ENCODE measurements at regions not wholly inside any gene's neighbourhood (a gene's known extent, or its start where the extent isn't known, plus 50 kb on each side); places are given as distances from the start of the nearest gene placed in this dataset.

GRCh38 chr3:112735926-112736325 is 95.0 kb upstream of the CCDC80 start:
- DNase-seq (ENCODE audit: low read depth in 1 of 2, low spot score in 1 of 2) (no peak), ATAC-seq (no peak), FAIRE-seq (no peak)
- 95% methylated on average over 3 of the region's 3 CpGs for WGBS (ENCODE audit: missing lambda C conversion rate)
- Histone ChIP-seq H3K9me3 (no peaks in the 10 kb centered on the region), H3K4me3 (no peak overlapping the region), H3K27ac (peak overlapping the region; percentile 70 to 82; a peak in 5 of 6 replicates), H3K4me2 (no peak overlapping the region), H3K4me1 (peaks cover 35% of the 10 kb centered on the region)
- ChIA-PET CTCF (interaction anchor here (0.9 to 6.2 kb wide), 18 partner anchors 8 to 255 kb away, joined by 3 to 101 read pairs (median 8); partner anchors contain the start of genes CCDC80 and GTPBP8), POLR2A (interaction anchor here (2.4 to 2.7 kb wide), 2 partner anchors 78 to 94 kb away, joined by 12 to 21 read pairs; partner anchors contain the start of gene CCDC80)
- TF ChIP-seq RFX5 (IDR thresholded peaks at IDR 0.05) (no peak), SMC3 (IDR thresholded peaks at IDR 0.05) (no peak), NPAS2 (CRISPR knock-in tag; IDR thresholded peaks at IDR 0.05; ENCODE audit: borderline replicate concordance) (no peak), CEBPB (IDR thresholded peaks at IDR 0.05) (no peak), CHD2 (IDR thresholded peaks at IDR 0.05; ENCODE audit: low read length, partially characterized antibody) (no peak), RAD21 (conservative IDR thresholded peaks at IDR 0.05 in 1 of 2, IDR thresholded peaks at IDR 0.05 in 1 of 2) (no peak), E2F6 (IDR thresholded peaks at IDR 0.05; ENCODE audit: borderline replicate concordance, low read depth) (no peak), POLR2A (IDR thresholded peaks at IDR 0.05; ENCODE audit: low read length) (no peak), JUN (IDR thresholded peaks at IDR 0.05) (no peak), GATA3 (IDR thresholded peaks at IDR 0.05; ENCODE audit: borderline replicate concordance) (no peak), KDM1A (IDR thresholded peaks at IDR 0.05; ENCODE audit: low read depth) (no peak), HOXB13 (CRISPR knock-in tag; IDR thresholded peaks at IDR 0.05; ENCODE audit: low read depth) (no peak), HDAC2 (IDR thresholded peaks at IDR 0.05) (no peak), HES2 (IDR thresholded peaks at IDR 0.05) (no peak), FOSB (CRISPR knock-in tag; IDR thresholded peaks at IDR 0.05) (no peak), HEYL (CRISPR knock-in tag; IDR thresholded peaks at IDR 0.05) (no peak), JUNB (IDR thresholded peaks at IDR 0.05) (no peak), EP300 (IDR thresholded peaks at IDR 0.05) (no peak)
- TF ChIP-seq, protein P1, sequence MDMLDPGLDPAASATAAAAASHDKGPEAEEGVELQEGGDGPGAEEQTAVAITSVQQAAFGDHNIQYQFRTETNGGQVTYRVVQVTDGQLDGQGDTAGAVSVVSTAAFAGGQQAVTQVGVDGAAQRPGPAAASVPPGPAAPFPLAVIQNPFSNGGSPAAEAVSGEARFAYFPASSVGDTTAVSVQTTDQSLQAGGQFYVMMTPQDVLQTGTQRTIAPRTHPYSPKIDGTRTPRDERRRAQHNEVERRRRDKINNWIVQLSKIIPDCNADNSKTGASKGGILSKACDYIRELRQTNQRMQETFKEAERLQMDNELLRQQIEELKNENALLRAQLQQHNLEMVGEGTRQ (IDR thresholded peaks at IDR 0.05): no peak
- TF ChIP-seq, protein P2, sequence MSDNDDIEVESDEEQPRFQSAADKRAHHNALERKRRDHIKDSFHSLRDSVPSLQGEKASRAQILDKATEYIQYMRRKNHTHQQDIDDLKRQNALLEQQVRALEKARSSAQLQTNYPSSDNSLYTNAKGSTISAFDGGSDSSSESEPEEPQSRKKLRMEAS (IDR thresholded peaks at IDR 0.05): no peak

DNA sequence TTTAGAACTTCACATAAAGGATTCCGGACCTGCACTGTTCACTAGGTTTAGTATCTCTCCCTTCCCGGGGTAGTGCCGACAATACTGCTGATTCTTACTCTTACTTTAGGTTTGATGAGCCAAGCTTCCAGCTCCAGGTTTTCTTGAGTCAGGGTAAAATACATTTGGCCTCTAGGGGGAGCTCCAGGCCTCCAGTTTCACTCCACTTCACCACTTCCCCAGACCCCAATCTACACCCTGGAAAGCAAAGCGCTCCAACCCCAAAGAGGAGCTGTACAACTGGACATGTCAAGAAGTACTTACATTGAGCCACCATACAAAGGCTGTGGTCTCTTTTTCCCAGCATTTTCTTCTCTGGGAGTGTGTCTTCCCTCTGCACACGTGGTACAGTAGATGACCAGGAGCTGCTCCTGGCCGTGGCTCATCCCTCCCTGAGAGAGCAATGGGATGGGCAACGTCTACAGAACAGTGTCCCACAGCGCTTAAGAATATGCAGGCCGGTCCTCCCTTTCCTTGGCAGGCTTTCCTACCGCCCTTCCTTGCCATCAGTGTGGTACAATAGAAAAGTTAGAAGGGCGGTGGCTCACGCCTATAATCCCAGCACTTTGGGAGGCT is 93.9 kb upstream of the CCDC80 start:
- Histone ChIP-seq H3K27ac (peak overlapping the region; percentile 70 to 82), H3K9me3 (no peaks in the 10 kb centered on the region), H3K4me2 (peak overlapping the region; percentile 53), H3K4me3 (no peak overlapping the region), H3K4me1 (peaks cover 35% of the 10 kb centered on the region)
- TF ChIP-seq FOSL2 (IDR thresholded peaks at IDR 0.05) (no peak), FOSL2 (CRISPR knock-in tag; IDR thresholded peaks at IDR 0.05) (0 out of 2 replicates have a peak, but pooled peaks have one; percentile 25), RAD21 (conservative IDR thresholded peaks at IDR 0.05 in 1 of 2, IDR thresholded peaks at IDR 0.05 in 1 of 2) (peak; percentile 95 to 97), SMC3 (IDR thresholded peaks at IDR 0.05) (peak; percentile 94), MAFK (IDR thresholded peaks at IDR 0.05; ENCODE audit: partially characterized antibody) (peak; percentile 27), CTCF (IDR thresholded peaks at IDR 0.05) (peak; percentile 87), BHLHE40 (IDR thresholded peaks at IDR 0.05; ENCODE audit: low read depth, low read length) (no peak), HEYL (CRISPR knock-in tag; IDR thresholded peaks at IDR 0.05) (no peak)
- CTCF ChIA-PET: interaction anchor here (0.6 to 6.2 kb wide), 58 partner anchors 8 to 554 kb away, joined by 3 to 101 read pairs (median 5); partner anchors contain the start of genes ATG3, CCDC80, CD200R1 and GTPBP8
- peak; percentile 52 to 90 for DNase-seq (ENCODE audit: low read depth in 1 of 2, low spot score in 1 of 2)
- POLR2A ChIA-PET: interaction anchor here (0.6 to 2.7 kb wide), 5 partner anchors 58 to 241 kb away, joined by 4 to 21 read pairs (median 7); partner anchors contain the start of gene CCDC80
- WGBS (ENCODE audit: missing lambda C conversion rate): 57% methylated on average over 12 of the region's 12 CpGs
- ATAC-seq: peak; percentile 95 to 96
- FAIRE-seq: peak; percentile 43

All from A549 (cell line).